ENCODE measurements at regions not wholly inside any gene's neighbourhood (a gene's known extent, or its start where the extent isn't known, plus 50 kb on each side); places are given as distances from the start of the nearest gene placed in this dataset.

GRCh38 chr5:159411115-159411514, 80.8 kb upstream of the IL12B start:
- no peak for DNase-seq (ENCODE audit: extremely low read depth, low read depth)
- H3K4me3 ChIP-seq (replicated peaks; ENCODE audit: low read depth, low read length): no peak overlapping the region
- TF ChIP-seq, protein P1, sequence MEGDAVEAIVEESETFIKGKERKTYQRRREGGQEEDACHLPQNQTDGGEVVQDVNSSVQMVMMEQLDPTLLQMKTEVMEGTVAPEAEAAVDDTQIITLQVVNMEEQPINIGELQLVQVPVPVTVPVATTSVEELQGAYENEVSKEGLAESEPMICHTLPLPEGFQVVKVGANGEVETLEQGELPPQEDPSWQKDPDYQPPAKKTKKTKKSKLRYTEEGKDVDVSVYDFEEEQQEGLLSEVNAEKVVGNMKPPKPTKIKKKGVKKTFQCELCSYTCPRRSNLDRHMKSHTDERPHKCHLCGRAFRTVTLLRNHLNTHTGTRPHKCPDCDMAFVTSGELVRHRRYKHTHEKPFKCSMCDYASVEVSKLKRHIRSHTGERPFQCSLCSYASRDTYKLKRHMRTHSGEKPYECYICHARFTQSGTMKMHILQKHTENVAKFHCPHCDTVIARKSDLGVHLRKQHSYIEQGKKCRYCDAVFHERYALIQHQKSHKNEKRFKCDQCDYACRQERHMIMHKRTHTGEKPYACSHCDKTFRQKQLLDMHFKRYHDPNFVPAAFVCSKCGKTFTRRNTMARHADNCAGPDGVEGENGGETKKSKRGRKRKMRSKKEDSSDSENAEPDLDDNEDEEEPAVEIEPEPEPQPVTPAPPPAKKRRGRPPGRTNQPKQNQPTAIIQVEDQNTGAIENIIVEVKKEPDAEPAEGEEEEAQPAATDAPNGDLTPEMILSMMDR (IDR thresholded peaks at IDR 0.05; ENCODE audit: low read depth, low read length, missing control alignments): no peak

DNA sequence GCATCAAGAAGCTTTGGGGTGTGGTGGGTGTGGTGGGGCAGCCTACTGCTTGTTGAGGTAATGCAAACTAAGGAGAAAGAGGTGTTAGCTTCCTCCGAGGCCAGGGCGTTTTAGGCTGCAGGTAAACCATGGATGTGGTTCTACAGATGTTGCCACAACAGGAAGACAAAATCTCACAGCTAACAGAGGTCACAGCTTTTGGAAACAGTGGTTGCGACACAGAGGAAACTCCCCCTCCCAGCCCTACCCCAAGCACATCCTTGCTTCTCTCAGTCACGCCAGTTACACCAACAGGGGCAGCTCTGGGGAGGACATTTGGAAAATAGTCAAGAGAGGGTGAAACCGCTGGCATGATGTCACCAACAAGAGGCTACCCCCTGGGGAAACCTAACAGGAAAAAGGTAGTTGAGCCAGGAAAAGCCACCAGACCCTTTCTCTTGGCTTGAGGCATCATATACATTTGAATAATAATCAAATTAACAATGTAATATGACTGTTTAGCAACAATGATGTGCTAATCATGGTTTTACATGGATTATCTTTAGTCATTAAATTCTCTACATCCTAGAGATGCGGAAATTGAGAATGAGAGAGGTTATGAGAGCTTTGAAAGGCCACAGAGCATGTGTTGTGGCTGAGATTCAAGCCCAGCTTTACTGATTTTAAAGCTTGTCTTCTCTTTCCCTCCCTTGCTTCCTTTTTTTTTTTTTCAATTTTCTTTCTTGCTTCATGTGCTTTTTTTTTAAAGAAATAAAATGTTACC, 82.2 kb upstream of the IL12B start:
- no peak for DNase-seq (ENCODE audit: extremely low read depth, low read depth)
- TF ChIP-seq, protein P1 (IDR thresholded peaks at IDR 0.05; ENCODE audit: low read depth, low read length, missing control alignments): no peak

DNA sequence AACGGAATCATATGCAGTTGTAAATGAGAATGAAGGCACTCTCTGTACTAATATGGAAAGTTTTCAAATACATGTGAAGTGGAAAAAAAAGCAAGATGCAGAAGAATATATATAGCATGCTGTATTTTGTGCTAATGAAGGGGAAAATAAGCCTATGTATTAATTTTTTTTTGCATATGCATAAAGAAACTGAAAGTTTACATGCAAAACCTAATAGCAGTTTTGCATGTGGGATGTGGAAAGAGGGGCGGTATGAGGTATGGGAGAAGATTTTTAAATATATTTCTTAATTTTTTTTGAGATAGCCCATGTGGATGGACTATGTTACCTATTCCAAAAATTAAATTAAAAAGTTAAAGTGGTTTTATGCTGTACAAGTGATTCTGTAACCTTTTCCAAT, 83.7 kb upstream of the IL12B start:
- TF ChIP-seq, protein P1 (IDR thresholded peaks at IDR 0.05; ENCODE audit: low read depth, low read length, missing control alignments): no peak
- no peak overlapping the region for H3K4me3 ChIP-seq (replicated peaks; ENCODE audit: low read depth, low read length)
- DNase-seq (ENCODE audit: extremely low read depth, low read depth): no peak

More for the DNA sequence above, 82.2 kb upstream of the IL12B start:
- H3K4me3 ChIP-seq (replicated peaks; ENCODE audit: low read depth, low read length): no peak overlapping the region

GRCh38 chr5:159415301-159415937, 85.1 kb upstream of the IL12B start:
- no peak for DNase-seq (ENCODE audit: extremely low read depth, low read depth)
- TF ChIP-seq, protein P1 (IDR thresholded peaks at IDR 0.05; ENCODE audit: low read depth, low read length, missing control alignments): no peak
- H3K4me3 ChIP-seq (replicated peaks; ENCODE audit: low read depth, low read length): no peak overlapping the region

GRCh38 chr5:159416438-159416837, 86.2 kb upstream of the IL12B start:
- H3K4me3 ChIP-seq (replicated peaks; ENCODE audit: low read depth, low read length): no peak overlapping the region
- DNase-seq (ENCODE audit: extremely low read depth, low read depth): no peak
- TF ChIP-seq, protein P1 (IDR thresholded peaks at IDR 0.05; ENCODE audit: low read depth, low read length, missing control alignments): no peak

DNA sequence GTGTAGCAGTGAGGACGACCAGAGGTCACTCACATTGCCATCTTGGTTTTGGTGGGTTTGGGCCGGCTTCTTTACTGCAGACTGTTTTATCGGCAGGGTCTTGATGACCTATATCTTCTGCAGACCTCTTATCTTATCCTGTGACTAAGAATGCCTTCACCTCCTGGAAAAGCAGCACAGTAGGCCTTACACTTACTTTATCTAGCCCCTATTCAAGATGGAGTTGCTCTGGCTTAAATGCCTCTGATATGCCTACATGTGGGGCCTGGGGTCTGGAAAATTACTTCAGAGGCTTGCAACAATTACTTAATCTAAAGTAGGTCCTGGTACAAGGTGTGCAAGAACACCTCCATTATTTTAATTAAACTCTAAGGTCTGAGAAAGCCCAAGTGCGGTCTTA, 86.9 kb upstream of the IL12B start:
- TF ChIP-seq, protein P1 (IDR thresholded peaks at IDR 0.05; ENCODE audit: low read depth, low read length, missing control alignments): no peak
- no peak for DNase-seq (ENCODE audit: extremely low read depth, low read depth)
- no peak overlapping the region for H3K4me3 ChIP-seq (replicated peaks; ENCODE audit: low read depth, low read length)
